Kidney glomerular epithelial cell (primary cell): ENCODE measurements at regions not wholly inside any gene's neighbourhood (a gene's known extent, or its start where the extent isn't known, plus 50 kb on each side); places are given as distances from the start of the nearest gene placed in this dataset.
"Not testable (repeated sequence)": the region's sequence is repeated elsewhere in the genome, so short reads cannot be mapped to it uniquely, and the experiment has no call there.

Source experiments
- DNase-seq: peaks from one replicate; lab custom pipeline; 2025; lab: John Stamatoyannopoulos, UW

GRCh38 chr11:101741479-101742175, 157.8 kb upstream of the TRPC6 start:
- no peak for DNase-seq

- no peak for DNase-seq
These were observed 157.3 kb upstream of the TRPC6 start for GRCh38 chr11:101741061-101741460.

- DNase-seq: no peak
These were observed 154.6 kb upstream of the TRPC6 start for GRCh38 chr11:101738452-101738851.

GRCh38 chr11:101729406-101730078, 145.7 kb upstream of the TRPC6 start:
- DNase-seq: no peak

GRCh38 chr11:101727451-101727850, 143.6 kb upstream of the TRPC6 start:
- DNase-seq: no peak

GRCh38 chr11:101726988-101727387, 143.2 kb upstream of the TRPC6 start:
- DNase-seq: no peak

- DNase-seq: no peak
These were observed 139.6 kb upstream of the TRPC6 start for GRCh38 chr11:101723371-101723770.

GRCh38 chr11:101721270-101721669, 137.5 kb upstream of the TRPC6 start:
- DNase-seq: no peak

GRCh38 chr11:101718402-101718801, 134.6 kb upstream of the TRPC6 start:
- no peak for DNase-seq

GRCh38 chr11:101717619-101718018, 133.8 kb upstream of the TRPC6 start:
- DNase-seq: no peak

GRCh38 chr11:101715281-101715680, 131.5 kb upstream of the TRPC6 start:
- DNase-seq: no peak

GRCh38 chr11:101707477-101707876, 123.7 kb upstream of the TRPC6 start:
- no peak for DNase-seq

- DNase-seq: peak; percentile 41
These were observed 122.7 kb upstream of the TRPC6 start for GRCh38 chr11:101706541-101706940.

GRCh38 chr11:101705972-101706371, 122.2 kb upstream of the TRPC6 start:
- DNase-seq: no peak

- not testable (repeated sequence) for DNase-seq
These were observed 111.1 kb upstream of the TRPC6 start for GRCh38 chr11:101694869-101695268.

- DNase-seq: no peak
These were observed 109.2 kb upstream of the TRPC6 start for GRCh38 chr11:101692980-101693379.

GRCh38 chr11:101686514-101686913, 102.7 kb upstream of the TRPC6 start:
- peak; percentile 81 for DNase-seq

- DNase-seq: no peak
These were observed 84.4 kb upstream of the TRPC6 start for GRCh38 chr11:101668236-101668635.

GRCh38 chr11:101666916-101667315, 83.1 kb upstream of the TRPC6 start:
- no peak for DNase-seq

- no peak for DNase-seq
These were observed 77.8 kb upstream of the TRPC6 start for GRCh38 chr11:101661559-101661958.
